Esophagus squamous epithelium (tissue), 5 donors: ENCODE measurements at regions not wholly inside any gene's neighbourhood (a gene's known extent, or its start where the extent isn't known, plus 50 kb on each side); places are given as distances from the start of the nearest gene placed in this dataset.
"Not testable (repeated sequence)": the region's sequence is repeated elsewhere in the genome, so short reads cannot be mapped to it uniquely, and the experiment has no call there.

Experiments used
- DNase-seq: peaks from one replicate; lab custom pipeline; 2025; lab: John Stamatoyannopoulos, UW
- H3K27ac ChIP-seq, 4 donors: fragments of 200-600 bp; sonication (generic); one replicate each; pipeline ENCODE4 v1.5.1; 2016 to 2019; ENCODE audit warnings: mild to moderate bottlenecking in 1 of 4
- H3K27me3 ChIP-seq, 4 donors: fragments of 200-600 bp; sonication (generic); 1 replicate in 3 of 4; 2 replicates in 1 of 4; pipeline versions ENCODE4 v1.5.1 to v1.6.0; 2017 to 2021; ENCODE audit warnings: antibody characterized with exemption in 1 of 4
- H3K36me3 ChIP-seq, 3 donors: fragments of 200-600 bp; sonication (generic); one replicate each; pipeline ENCODE4 v1.5.1; 2016 to 2019
- H3K4me1 ChIP-seq, 3 donors: fragments of 200-600 bp; sonication (generic); one replicate each; pipeline ENCODE4 v1.5.1; 2017 to 2019
- H3K4me3 ChIP-seq, 4 donors: fragments of 200-600 bp; sonication (generic); 1 replicate in 3 of 4; 2 replicates in 1 of 4; pipeline ENCODE4 v1.5.1; 2016 to 2019; ENCODE audit warnings: mild to moderate bottlenecking in 2 of 4, moderate library complexity in 1 of 4
- H3K9me3 ChIP-seq, 3 donors: fragments of 200-600 bp; sonication (generic); one replicate each; pipeline ENCODE4 v1.5.1; 2016 to 2019
- POLR2A ChIP-seq, 4 donors: fragments of 450-650 bp; IDR thresholded peaks; one replicate each; pipeline ENCODE4 v1.6.1; 2017; ENCODE audit warnings: antibody characterized with exemption in 4 of 4, mild to moderate bottlenecking in 4 of 4, moderate library complexity in 3 of 4
- WGBS, 2 donors: methylation state at CpG; one replicate each; pipeline ENCODE4 v1.1.5; 2018; 5-methylcytosine and 5-hydroxymethylcytosine counted together
- intact Hi-C: fragments of 100-400 bp; cut with DNase I; formaldehyde crosslinking; loops from one replicate; pipeline ENCODE4 v1.15.0; 2022
- TF ChIP-seq, protein P1 (sequence below), 6 experiments: fragments of 450-650 bp in 4 of 6; fragments of 200-600 bp in 2 of 6; sonication (generic) in 2 of 6; IDR thresholded peaks; one replicate each; pipeline ENCODE4 v1.5.1; 2016 to 2019; ENCODE audit warnings: antibody characterized with exemption in 6 of 6, mild to moderate bottlenecking in 4 of 6, moderate library complexity in 4 of 6
- donor health status: DM: yes; HTN: yes; CAD: no.

DNA sequence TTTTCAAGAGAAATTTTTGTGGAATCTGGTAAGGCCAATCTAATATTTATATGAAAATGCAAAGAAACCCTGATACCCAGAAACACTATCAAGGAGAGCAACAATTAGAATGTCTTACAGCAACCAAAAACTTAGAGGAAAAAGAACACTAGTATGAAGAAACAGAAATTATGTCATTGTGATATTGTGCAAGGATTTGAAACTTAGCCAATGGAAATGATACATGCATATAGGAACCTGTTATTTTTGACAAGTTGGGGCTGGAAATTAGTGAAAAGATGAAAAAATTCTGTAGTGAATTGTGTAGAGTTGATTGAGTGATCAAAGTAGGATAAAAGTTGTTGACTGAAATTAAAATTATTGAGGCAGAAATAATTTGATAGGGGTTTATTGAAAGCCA is 792.6 kb upstream of the SLITRK6 start:
- DNase-seq = no peak
- no peaks in the 10 kb centered on the region for H3K27me3 ChIP-seq
- H3K9me3 ChIP-seq = no peaks in the 10 kb centered on the region
- intact Hi-C loops = no loop called here
- H3K4me3 ChIP-seq = no peak overlapping the region
- TF ChIP-seq, protein P1, sequence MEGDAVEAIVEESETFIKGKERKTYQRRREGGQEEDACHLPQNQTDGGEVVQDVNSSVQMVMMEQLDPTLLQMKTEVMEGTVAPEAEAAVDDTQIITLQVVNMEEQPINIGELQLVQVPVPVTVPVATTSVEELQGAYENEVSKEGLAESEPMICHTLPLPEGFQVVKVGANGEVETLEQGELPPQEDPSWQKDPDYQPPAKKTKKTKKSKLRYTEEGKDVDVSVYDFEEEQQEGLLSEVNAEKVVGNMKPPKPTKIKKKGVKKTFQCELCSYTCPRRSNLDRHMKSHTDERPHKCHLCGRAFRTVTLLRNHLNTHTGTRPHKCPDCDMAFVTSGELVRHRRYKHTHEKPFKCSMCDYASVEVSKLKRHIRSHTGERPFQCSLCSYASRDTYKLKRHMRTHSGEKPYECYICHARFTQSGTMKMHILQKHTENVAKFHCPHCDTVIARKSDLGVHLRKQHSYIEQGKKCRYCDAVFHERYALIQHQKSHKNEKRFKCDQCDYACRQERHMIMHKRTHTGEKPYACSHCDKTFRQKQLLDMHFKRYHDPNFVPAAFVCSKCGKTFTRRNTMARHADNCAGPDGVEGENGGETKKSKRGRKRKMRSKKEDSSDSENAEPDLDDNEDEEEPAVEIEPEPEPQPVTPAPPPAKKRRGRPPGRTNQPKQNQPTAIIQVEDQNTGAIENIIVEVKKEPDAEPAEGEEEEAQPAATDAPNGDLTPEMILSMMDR (IDR thresholded peaks at IDR 0.05) = no peak
- no peak for TF ChIP-seq POLR2A (IDR thresholded peaks at IDR 0.05)
- no peaks in the 10 kb centered on the region for H3K4me1 ChIP-seq
- no peak overlapping the region for H3K27ac ChIP-seq
- no peaks in the 10 kb centered on the region for H3K36me3 ChIP-seq

DNA sequence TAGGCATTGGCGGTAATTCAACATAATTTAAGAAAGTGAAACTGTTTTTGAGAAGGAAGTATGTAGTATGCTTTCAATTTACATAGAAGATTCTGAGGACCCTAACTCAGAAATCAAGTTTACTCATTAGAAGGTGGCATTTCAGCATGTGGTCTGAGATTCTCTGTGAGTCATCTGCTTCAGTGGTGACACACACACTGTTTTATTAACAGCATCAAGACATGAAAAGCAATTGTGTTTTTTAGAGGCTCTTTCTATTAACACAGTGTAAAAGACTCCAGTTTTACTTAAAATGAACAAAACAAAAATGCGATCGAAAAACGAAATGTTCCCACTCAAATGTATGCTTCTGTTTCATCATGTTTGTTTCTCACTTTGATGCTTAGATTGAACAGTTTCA is 802.1 kb upstream of the SLITRK6 start:
- H3K4me1 ChIP-seq = no peaks in the 10 kb centered on the region
- intact Hi-C loops = no loop called here
- no peaks in the 10 kb centered on the region for H3K9me3 ChIP-seq
- no peaks in the 10 kb centered on the region for H3K27me3 ChIP-seq
- WGBS, 2 donors = 91 to 92% methylated on average over 4 of the region's 4 CpGs
- no peak overlapping the region for H3K4me3 ChIP-seq
- no peaks in the 10 kb centered on the region for H3K36me3 ChIP-seq
- TF ChIP-seq, protein P1 (IDR thresholded peaks at IDR 0.05) = no peak
- no peak for TF ChIP-seq POLR2A (IDR thresholded peaks at IDR 0.05)
- H3K27ac ChIP-seq = no peak overlapping the region
- DNase-seq = no peak

DNA sequence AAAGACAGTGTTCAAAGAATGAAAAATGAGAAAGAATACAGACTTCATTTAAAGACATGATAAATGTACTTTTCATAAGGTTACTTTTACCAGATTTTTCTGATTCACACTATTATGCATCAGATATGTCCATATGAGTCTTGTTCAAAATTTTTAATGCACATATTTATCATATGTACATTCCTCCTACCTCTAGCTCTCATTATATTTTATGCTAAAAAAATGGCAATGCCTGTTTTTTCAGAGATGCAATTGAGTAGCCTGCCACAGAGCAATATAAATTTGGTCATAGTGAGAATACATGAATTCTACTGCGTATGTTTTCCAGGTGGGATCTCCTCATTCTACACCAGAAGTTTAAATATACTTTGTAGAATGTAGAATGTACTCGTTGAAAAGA is 807.0 kb upstream of the SLITRK6 start:
- DNase-seq = no peak
- 31 to 45% methylated on average over 2 of the region's 2 CpGs for WGBS, 2 donors
- Histone ChIP-seq H3K36me3 (no peaks in the 10 kb centered on the region), H3K27ac (no peak overlapping the region), H3K9me3 (no peaks in the 10 kb centered on the region), H3K4me1 (no peaks in the 10 kb centered on the region), H3K27me3 (no peaks in the 10 kb centered on the region), H3K4me3 (no peak overlapping the region)
- TF ChIP-seq, protein P1 (IDR thresholded peaks at IDR 0.05) = no peak
- TF ChIP-seq POLR2A (IDR thresholded peaks at IDR 0.05) = no peak
- intact Hi-C loops = no loop called here

DNA sequence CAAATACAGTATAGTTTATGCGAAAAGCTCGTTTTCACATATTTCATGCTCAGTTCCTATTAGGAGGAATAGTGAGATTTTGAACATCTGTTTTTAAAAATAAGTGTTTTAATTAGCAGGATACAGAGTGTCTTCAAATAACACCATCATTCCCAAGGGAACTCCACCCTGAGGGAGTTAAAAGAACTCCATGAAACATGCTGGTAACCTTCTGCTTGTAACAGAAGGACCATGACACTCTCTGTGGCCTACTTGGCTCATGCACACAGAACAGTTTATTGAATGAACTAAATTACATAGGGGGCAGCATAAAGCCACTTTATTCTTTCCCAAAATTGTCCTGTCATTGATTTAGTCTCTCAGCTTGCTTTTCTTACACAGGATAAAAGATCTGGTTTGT is 809.5 kb upstream of the SLITRK6 start:
- WGBS, 2 donors = 56 to 75% methylated on average over 2 of the region's 2 CpGs
- DNase-seq = no peak
- TF ChIP-seq, protein P1 (IDR thresholded peaks at IDR 0.05) = no peak
- no peak for TF ChIP-seq POLR2A (IDR thresholded peaks at IDR 0.05)
- Histone ChIP-seq H3K9me3 (no peaks in the 10 kb centered on the region), H3K4me1 (no peaks in the 10 kb centered on the region), H3K27me3 (no peaks in the 10 kb centered on the region), H3K4me3 (no peak overlapping the region), H3K36me3 (no peaks in the 10 kb centered on the region), H3K27ac (no peak overlapping the region)
- intact Hi-C loops = no loop called here

DNA sequence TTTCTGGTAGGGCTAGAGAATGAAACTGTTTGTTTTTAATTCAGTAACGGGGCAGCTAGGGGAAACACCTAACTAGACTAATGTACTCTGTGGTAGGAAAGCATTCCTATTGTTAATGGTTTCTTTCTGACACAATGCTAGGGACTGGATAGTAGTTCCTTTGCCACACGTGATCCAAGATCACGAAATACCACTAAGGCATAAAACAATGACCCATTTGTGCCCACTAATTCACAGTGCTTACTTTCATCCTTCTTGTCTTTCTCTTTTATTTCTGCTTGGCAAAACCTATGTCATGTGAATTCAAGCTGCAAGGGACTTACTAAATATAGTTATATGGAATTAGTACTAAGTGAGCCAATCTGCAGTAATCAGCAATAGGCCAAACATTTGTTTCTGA is 834.1 kb upstream of the SLITRK6 start:
- no peaks in the 10 kb centered on the region for H3K4me1 ChIP-seq
- DNase-seq = no peak
- H3K27ac ChIP-seq = no peak overlapping the region
- no peak overlapping the region for H3K4me3 ChIP-seq
- intact Hi-C loops = no loop called here
- H3K9me3 ChIP-seq = no peaks in the 10 kb centered on the region
- no peaks in the 10 kb centered on the region for H3K36me3 ChIP-seq
- 55 to 62% methylated on average over 3 of the region's 3 CpGs for WGBS, 2 donors
- no peaks in the 10 kb centered on the region for H3K27me3 ChIP-seq
- TF ChIP-seq, protein P1 (IDR thresholded peaks at IDR 0.05) = no peak
- TF ChIP-seq POLR2A (IDR thresholded peaks at IDR 0.05) = no peak

DNA sequence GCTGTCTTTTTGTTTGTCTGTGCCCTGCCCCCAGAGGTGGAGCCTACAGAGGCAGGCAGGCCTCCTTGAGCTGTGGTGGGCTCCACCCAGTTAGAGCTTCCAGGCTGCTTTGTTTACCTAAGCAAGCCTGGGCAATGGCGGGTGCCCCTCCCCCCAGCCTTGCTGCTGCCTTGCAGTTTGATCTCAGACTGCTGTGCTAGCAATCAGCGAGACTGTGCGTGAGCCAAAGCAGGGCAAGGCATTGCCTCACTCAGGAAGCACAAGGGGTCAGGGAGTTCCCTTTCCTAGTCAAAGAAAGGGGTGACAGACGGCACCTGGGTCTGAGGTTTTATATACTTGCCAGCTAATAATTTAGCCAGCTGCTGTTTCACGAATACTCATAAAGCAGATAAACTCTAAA is 852.0 kb upstream of the SLITRK6 start:
- intact Hi-C loops = not testable (repeated sequence)

More for the DNA sequence above, 852.0 kb upstream of the SLITRK6 start:
- H3K27me3 ChIP-seq, H3K9me3 ChIP-seq, H3K4me3 ChIP-seq, H3K36me3 ChIP-seq, H3K27ac ChIP-seq, DNase-seq, H3K4me1 ChIP-seq: not testable (repeated sequence)
- 50% methylated on average over 1 of the region's 5 CpGs; no CpG with 5 or more reads in 1 of the 2 donors for WGBS, 2 donors
